NT2/D1 (cell line): ENCODE measurements at regions not wholly inside any gene's neighbourhood (a gene's known extent, or its start where the extent isn't known, plus 50 kb on each side); places are given as distances from the start of the nearest gene placed in this dataset.

Source experiments
- YY1 ChIP-seq: IDR thresholded peaks from 2 replicates; pipeline ENCODE4 v1.6.1; 2011; ENCODE audit not compliant: insufficient read length, insufficient read depth
- ZNF274 ChIP-seq: IDR thresholded peaks from 2 replicates; pipeline ENCODE4 v1.6.1; 2011; ENCODE audit warnings: mild to moderate bottlenecking, low read depth, low read length

- TF ChIP-seq YY1 (no peak), ZNF274 (no peak)
These were observed 1228.3 kb downstream of the BRD1 start for GRCh38 chr22:48599346-48599745.
